EL (cell line): ENCODE measurements at regions not wholly inside any gene's neighbourhood (a gene's known extent, or its start where the extent isn't known, plus 50 kb on each side); places are given as distances from the start of the nearest gene placed in this dataset.

Experiments used
- DNase-seq: peaks from one replicate; pipeline ENCODE4 v3.0.0-alpha.2; 2016

DNA sequence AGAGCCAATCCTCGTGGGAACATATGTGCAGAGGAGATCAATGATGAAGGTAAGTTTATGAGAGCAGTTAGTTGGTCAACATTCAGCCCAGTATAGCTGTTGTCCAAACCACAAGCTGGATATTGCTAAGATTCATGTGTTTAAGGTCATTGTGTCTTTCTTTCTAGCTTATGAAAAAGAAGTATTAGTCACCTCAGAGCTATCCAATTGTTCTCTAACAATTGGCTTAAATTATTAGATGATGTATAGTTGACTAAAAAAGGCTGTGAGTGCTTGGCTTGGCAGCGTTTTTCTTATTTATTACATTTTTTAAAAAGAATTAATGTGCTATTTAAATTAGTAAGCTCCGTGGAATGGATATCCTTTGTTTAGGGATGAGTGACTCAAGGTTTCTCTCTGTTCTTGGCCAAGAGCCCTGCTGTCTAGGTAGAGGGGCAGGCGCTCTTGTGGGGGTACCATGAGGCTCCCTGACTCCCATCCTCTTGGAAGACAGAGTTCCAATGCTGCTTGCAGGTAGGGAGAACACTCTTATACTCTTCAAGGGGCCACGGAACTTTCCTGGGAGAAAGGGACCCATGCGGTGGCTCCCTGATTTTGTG lies 487.4 kb downstream of the IRX1 start:
- no peak for DNase-seq

GRCh38 chr5:4083591-4084337 lies 488.1 kb downstream of the IRX1 start:
- no peak for DNase-seq

DNA sequence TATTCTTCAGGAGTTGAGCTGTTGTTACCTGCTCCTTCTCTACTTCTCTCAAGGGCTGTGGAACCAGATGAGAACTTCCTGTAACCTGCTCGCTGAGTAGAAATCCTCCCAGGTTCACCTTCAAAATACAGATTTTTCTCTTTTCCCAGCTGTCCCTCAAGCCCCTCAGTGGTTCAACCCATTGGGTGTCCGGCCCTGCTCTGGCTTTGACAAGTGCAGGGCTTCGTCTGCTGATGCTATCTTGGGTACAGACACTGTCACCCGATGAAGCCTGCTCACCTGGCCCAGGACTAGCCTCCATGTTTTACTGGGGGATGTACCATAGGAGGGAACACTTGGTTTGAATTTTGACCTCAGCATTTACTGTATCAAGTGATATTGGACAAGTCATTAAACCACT lies 490.4 kb downstream of the IRX1 start:
- no peak for DNase-seq

DNA sequence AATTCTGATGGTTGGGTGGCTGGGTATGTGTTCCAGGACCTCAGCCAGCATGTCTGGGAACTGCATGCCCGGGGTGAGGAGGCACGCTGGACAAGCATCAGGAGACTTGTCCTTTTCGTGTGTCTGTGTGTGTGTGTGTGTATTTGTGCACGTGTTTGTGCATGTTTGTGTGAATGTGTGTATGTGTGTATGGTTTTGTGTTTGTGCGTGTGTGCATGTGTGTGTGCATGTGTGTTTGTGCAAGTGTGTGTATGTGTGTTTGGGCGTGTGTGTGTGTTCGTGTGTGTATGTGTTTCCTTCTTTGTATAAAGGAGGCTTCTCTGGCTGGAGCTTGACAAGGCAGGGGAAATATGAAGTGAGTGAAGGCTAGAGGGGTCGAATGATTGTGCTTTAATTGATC lies 491.5 kb downstream of the IRX1 start:
- DNase-seq, result no peak

DNA sequence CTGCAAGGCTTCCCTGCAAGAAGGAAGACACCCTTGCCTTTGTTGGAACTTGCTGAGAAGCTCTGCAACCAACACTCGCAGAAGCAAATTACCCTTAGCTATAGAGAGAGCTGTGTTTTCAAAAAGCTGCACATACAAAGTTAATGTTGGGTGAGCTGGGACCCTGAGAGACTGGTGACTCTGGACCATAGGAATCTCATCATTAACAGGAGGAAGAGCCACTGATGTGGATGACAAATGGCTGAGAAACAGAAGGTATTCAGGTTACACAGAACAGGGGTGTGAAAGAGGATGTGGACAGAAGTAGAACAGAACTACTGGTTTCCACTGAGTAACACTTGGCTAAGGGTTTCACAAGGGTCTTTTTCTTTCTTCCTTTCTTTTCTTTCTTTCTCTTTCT lies 493.5 kb downstream of the IRX1 start:
- no peak for DNase-seq

GRCh38 chr5:4093236-4093635 lies 497.6 kb downstream of the IRX1 start:
- DNase-seq, result no peak

- DNase-seq, result no peak
Observed at GRCh38 chr5:4093970-4094369, 498.3 kb downstream of the IRX1 start.

DNA sequence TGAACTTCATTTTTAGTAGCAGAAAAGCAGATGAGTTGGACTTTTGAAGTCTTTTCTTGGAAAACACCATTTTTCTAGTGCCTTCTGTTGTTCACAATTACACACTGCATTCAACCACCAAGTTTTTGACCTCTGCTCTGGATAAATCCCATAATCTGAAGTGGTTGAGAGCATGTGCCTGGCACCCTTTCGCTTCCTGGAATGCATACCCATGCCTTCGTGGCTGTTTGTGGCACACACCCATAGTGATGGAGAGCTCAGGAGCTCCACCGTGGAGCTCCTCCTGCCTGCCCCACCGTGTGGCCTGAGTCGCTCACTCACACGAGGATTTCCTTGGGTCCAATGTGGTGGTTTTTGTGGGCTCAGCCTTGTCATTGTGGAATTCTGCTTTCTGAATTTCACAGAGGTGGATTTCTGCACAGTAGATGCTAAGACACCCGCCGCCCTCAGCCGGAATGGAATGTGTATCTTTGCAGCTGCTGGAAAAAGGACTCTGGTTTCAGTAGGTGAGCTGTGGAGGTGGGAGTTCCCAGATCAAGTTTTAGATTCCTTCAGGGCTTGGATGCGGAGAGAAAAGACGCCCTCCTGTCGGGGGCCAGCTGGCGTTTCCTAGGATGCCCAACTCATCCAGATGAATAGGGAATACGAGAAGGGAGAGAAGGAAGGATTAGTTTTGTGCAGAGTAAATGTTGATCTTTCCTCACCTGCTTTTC lies 500.4 kb downstream of the IRX1 start:
- no peak for DNase-seq

- DNase-seq, result no peak
Observed at GRCh38 chr5:4097199-4097598, 501.6 kb downstream of the IRX1 start.

GRCh38 chr5:4098226-4098625 lies 502.6 kb downstream of the IRX1 start:
- no peak for DNase-seq

DNA sequence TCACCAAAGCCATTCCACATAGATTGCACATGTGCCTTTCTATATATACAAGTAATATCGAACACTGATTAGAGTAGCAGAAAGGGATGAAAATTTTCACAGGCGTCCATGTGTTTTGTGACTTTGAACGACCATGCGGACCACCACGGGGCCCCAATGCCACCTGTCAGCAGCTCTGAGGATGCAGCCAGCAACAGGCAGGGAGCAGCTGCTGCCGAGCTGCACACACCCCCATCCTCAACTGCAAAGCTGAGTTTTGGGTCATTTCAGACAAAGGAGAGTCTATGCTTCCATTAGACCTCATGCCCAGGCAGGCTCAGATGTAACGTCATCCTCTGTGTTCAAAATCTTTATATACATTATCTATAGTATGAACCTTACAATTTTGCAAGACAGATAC lies 503.8 kb downstream of the IRX1 start:
- DNase-seq, result no peak

DNA sequence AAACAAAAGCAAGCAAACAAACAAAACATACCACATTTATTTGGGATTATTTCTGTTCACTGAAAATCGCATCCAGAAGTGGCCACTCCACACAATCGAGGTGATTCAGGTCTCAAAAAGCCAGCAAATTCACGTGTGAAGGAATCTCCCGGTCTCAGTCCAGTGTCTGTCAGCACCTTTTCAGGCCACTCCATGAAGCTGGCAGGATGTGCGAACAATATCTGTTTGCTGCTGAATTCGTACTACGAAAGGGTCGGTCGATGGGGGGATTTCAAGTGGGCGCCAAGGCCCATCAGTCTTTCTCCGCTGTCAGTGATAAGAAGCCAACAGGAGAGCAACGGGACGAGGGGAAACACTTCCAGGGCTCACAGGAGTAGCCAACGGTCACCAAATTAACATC lies 505.1 kb downstream of the IRX1 start:
- no peak for DNase-seq

DNA sequence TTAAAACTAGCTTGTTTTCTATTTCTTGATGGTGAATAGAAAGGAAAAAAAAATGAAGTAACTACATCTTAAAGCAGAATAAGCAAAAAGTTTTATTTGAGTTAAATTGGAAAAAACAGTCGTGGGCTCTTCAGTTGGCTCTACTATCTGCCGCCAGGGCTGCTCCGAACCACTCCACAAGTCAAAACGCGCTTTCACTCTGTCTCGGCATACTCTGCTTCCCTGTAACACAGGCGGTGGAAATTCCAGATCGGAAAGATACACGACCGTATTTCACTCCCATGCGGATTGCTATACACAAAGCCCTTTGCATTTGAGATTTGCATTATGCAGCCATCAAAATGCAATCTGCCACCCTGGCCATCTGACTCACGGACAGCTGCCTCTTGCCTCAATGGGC lies 505.6 kb downstream of the IRX1 start:
- no peak for DNase-seq

DNA sequence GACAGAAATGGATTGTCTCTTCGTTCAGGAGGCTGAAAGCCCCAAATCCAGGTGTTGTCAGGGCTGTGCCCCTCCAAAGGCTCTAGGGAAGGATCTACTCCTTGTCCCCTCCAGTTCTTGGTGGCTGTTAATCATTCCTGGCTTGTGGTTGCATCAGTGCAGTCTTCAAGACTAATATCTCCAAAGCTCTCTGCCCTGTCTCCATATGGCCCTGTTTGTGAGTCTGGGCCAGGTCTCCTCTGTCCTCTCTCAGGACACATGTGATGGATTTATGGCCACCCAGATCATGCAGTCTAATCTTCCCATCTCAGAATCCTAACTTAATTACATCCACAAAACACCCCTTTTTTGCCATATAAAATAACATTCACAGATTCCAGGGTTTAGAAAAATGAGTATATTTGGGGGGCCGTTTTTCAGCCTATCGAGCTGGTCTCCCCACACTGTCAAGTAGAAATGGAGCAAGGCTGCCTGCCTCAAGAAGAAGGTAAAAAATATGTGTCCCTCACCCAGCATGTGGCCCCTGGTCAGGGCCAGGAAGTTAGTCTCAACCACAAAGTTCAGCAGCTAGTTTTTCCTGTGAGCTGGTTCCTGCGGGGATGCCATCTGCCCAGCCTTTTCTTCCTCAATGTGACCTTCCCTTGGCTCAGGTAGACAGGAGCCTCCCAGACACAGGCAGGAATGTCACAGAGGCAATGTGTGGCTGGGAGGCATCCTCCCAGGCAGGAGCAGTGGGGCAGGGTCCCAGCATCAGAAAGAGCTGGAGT lies 509.4 kb downstream of the IRX1 start:
- no peak for DNase-seq

DNA sequence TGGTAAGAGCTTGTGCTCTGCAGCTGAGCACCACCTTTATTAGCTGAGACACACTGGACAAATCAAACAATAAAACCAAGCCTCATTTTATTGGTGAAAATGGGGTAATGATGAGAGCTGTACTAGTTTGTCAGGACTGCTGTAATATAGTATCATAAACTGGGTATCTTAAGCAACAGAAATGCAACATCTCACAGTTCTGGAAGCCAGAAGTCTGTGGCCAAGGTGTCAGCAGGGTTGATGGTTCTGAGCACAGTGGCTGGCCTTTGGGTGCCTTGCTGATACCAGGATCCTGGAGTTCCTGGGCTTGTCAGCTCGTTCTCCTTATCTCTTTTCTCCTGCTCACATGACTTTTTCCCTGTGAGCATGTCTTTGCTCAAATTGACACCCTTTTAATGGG lies 513.1 kb downstream of the IRX1 start:
- no peak for DNase-seq

DNA sequence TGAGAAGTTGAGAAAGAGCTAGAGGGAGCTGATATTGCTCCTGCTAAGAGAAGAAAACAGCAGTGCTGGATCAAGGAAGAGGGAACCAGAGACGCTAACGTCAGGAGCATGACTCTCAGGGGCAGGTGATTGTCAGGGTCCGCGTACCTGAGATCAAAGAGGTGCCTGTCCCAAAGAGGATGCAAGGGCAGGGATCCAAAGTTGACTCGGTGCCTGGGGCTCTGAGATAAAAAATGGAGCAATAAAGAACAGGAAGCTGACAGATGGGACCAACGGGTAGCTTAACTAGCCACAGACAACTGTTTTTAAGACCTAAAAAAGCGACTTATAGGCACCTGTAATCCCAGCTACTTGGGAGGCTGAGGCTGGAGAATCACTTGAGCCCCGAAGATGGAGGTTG lies 517.8 kb downstream of the IRX1 start:
- DNase-seq, result no peak

GRCh38 chr5:4113905-4114304 lies 518.3 kb downstream of the IRX1 start:
- DNase-seq, result no peak

DNA sequence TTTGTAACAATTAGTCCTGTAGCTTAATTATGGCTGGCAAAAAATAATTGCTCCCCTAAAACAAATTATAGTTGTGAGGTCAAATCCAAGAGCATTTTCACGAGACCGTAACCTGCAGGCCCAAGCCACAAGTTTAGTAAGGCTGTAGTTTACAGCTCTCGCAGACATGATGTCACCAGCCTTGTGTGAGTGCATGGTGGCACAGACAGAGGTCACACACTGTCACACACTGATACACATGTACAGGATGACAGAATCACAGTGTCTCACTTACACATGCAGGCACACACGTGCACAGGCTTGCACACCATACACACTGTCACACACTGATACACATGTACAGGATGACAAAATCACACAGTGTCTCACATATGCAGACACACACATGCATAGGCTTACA lies 518.8 kb downstream of the IRX1 start:
- no peak for DNase-seq

DNA sequence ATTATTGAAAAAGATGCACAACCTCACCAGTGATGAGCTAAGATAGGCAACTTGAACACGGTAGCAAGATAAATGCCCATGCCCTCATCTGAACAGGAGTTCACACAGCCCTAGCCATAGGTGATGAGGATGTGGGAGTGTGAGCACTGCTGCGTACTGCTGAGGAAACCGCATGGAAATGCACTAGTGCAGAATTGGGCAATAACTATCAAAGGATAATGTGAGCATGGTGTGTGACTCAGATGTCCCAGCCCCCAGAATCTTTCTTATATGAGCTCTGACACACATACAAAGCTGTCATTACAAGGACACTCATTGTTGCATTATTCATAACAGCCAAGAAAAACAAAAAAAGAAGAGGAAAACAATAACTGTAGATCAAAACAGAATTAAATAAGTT lies 521.2 kb downstream of the IRX1 start:
- no peak for DNase-seq

- DNase-seq, result no peak
Observed at GRCh38 chr5:4124221-4124970, 528.8 kb downstream of the IRX1 start.

DNA sequence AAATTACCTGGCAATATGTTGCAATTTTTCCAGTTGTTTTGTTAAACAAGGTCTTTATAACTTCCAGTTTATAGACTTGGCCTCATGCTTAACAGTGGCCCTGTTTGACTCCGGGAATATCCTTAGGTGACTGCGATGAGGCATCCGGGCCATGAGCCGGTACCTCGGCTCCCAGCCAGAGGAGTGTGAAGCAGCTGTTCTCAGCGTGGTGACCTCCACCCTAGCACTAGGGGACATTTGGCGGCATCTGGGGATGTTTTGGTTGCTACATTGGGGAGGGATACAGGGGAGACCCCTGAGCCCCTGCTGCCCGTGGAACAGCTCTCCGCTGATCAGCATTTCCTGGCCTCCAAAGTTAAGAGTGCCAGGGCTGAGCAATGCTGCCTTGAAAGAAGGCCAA lies 533.4 kb downstream of the IRX1 start:
- no peak for DNase-seq

GRCh38 chr5:4129523-4129922 lies 533.9 kb downstream of the IRX1 start:
- no peak for DNase-seq

- no peak for DNase-seq
Observed at GRCh38 chr5:4130819-4131218, 535.2 kb downstream of the IRX1 start.
